ENCODE measurements at regions not wholly inside any gene's neighbourhood (a gene's known extent, or its start where the extent isn't known, plus 50 kb on each side); places are given as distances from the start of the nearest gene placed in this dataset.

DNA sequence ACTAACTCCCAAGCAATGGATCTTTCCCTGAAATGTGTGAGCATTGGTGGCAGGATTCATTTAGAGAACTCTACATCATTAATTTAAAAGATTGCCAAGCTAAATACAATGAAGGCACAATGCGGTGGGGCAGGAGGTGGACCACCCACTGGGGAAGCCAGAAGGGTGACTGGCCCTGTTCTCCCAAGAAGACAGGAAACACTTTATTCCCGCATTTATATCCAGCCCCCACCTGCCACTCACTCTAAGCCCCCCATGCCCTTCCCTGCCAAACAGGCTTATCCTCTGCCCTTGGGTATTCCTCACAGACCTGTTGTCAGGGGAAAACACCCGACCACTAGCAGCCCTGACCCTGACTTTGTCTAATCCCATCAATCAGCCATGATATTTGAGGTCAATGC lies 189.1 kb upstream of the UBL3 start:
- H3K27ac ChIP-seq (ENCODE audit: poor library complexity, severe bottlenecking): no peak overlapping the region
- DNase-seq (ENCODE audit: low spot score): no peak
- no peaks in the 10 kb centered on the region for H3K36me3 ChIP-seq (ENCODE audit: low read depth)
- no peaks in the 10 kb centered on the region for H3K9me3 ChIP-seq (ENCODE audit: severe bottlenecking)
- no peak for ATAC-seq (ENCODE audit: low read depth)
- no peaks in the 10 kb centered on the region for H3K27me3 ChIP-seq (ENCODE audit: insufficient read depth, poor library complexity, severe bottlenecking)
- no peaks in the 10 kb centered on the region for H3K4me1 ChIP-seq (ENCODE audit: insufficient read depth, poor library complexity, severe bottlenecking)
- H3K4me3 ChIP-seq (ENCODE audit: severe bottlenecking): no peak overlapping the region
- TF ChIP-seq, protein P1, sequence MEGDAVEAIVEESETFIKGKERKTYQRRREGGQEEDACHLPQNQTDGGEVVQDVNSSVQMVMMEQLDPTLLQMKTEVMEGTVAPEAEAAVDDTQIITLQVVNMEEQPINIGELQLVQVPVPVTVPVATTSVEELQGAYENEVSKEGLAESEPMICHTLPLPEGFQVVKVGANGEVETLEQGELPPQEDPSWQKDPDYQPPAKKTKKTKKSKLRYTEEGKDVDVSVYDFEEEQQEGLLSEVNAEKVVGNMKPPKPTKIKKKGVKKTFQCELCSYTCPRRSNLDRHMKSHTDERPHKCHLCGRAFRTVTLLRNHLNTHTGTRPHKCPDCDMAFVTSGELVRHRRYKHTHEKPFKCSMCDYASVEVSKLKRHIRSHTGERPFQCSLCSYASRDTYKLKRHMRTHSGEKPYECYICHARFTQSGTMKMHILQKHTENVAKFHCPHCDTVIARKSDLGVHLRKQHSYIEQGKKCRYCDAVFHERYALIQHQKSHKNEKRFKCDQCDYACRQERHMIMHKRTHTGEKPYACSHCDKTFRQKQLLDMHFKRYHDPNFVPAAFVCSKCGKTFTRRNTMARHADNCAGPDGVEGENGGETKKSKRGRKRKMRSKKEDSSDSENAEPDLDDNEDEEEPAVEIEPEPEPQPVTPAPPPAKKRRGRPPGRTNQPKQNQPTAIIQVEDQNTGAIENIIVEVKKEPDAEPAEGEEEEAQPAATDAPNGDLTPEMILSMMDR (IDR thresholded peaks at IDR 0.05; ENCODE audit: poor library complexity, severe bottlenecking): no peak

DNA sequence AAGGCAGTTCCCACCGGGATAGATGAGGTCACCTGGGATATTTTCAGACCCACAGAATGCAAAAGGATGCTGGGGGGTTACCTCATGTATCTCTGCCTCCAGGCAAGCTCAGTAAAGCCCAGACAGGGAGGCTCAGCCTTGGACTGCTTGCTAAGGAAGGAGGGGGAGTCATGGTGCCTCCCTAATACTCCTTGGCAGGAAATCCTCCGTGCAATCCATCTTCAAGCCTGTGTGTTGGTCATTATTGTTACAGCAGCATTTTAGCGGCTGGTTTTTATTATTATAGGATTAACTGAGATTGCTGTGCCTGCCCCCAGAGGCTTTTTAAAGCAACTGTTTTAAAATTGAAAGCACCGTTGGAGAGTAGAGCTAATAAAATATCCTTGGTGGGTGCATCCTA lies 188.5 kb upstream of the UBL3 start:
- no peak for ATAC-seq (ENCODE audit: low read depth)
- no peak for DNase-seq (ENCODE audit: low spot score)
- Histone ChIP-seq H3K36me3 (ENCODE audit: low read depth) (no peaks in the 10 kb centered on the region), H3K9me3 (ENCODE audit: severe bottlenecking) (no peaks in the 10 kb centered on the region), H3K27me3 (ENCODE audit: insufficient read depth, poor library complexity, severe bottlenecking) (no peaks in the 10 kb centered on the region), H3K4me1 (ENCODE audit: insufficient read depth, poor library complexity, severe bottlenecking) (no peaks in the 10 kb centered on the region), H3K27ac (ENCODE audit: poor library complexity, severe bottlenecking) (no peak overlapping the region), H3K4me3 (ENCODE audit: severe bottlenecking) (no peak overlapping the region)
- TF ChIP-seq, protein P1 (IDR thresholded peaks at IDR 0.05; ENCODE audit: poor library complexity, severe bottlenecking): no peak

DNA sequence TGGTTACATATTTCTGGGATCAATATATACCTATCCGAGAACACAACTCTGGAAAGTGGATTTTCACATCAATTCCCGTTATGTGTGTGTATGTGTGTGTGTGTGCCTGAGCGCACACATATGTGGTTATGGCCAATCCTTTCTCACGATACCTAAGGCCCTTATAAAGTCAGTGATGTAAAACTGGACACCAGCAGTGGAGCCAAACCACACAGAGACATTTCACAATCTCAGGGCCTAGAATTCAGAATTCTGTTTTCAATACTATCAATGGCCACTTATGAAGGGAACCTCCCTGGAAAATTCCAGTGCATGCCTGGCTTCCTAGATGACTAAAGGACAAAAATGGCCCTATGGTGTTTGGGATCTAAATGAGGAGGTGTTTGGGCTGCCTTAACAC lies 187.3 kb upstream of the UBL3 start:
- ATAC-seq (ENCODE audit: low read depth) (no peak), DNase-seq (ENCODE audit: low spot score) (no peak)
- no peaks in the 10 kb centered on the region for H3K9me3 ChIP-seq (ENCODE audit: severe bottlenecking)
- H3K27me3 ChIP-seq (ENCODE audit: insufficient read depth, poor library complexity, severe bottlenecking): no peaks in the 10 kb centered on the region
- no peaks in the 10 kb centered on the region for H3K4me1 ChIP-seq (ENCODE audit: insufficient read depth, poor library complexity, severe bottlenecking)
- H3K36me3 ChIP-seq (ENCODE audit: low read depth): no peaks in the 10 kb centered on the region
- TF ChIP-seq, protein P1 (IDR thresholded peaks at IDR 0.05; ENCODE audit: poor library complexity, severe bottlenecking): no peak
- no peak overlapping the region for H3K4me3 ChIP-seq (ENCODE audit: severe bottlenecking)
- no peak overlapping the region for H3K27ac ChIP-seq (ENCODE audit: poor library complexity, severe bottlenecking)

DNA sequence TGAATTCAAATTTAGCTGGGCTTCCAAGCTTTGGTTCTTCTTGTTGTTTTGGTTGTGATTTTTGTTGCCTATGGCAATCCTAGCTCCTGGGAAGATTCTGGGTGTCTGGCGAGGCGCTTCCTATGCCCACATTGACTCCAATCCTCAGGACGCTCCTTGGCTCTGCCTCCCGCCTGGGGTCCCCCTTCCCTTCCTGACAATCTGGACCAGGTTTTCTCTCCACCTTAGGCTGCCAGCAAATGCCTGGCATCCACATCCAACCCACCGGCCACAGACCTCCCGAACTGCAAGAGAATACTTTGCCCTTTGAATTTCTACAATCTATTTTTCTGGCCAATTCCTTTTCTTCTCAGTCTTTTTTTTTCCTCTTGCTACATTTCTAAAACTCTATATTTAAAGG lies 186.9 kb upstream of the UBL3 start:
- Histone ChIP-seq H3K4me1 (ENCODE audit: insufficient read depth, poor library complexity, severe bottlenecking) (no peaks in the 10 kb centered on the region), H3K27ac (ENCODE audit: poor library complexity, severe bottlenecking) (no peak overlapping the region), H3K9me3 (ENCODE audit: severe bottlenecking) (no peaks in the 10 kb centered on the region), H3K27me3 (ENCODE audit: insufficient read depth, poor library complexity, severe bottlenecking) (no peaks in the 10 kb centered on the region), H3K4me3 (ENCODE audit: severe bottlenecking) (no peak overlapping the region), H3K36me3 (ENCODE audit: low read depth) (no peaks in the 10 kb centered on the region)
- no peak for ATAC-seq (ENCODE audit: low read depth)
- TF ChIP-seq, protein P1 (IDR thresholded peaks at IDR 0.05; ENCODE audit: poor library complexity, severe bottlenecking): no peak
- DNase-seq (ENCODE audit: low spot score): no peak

DNA sequence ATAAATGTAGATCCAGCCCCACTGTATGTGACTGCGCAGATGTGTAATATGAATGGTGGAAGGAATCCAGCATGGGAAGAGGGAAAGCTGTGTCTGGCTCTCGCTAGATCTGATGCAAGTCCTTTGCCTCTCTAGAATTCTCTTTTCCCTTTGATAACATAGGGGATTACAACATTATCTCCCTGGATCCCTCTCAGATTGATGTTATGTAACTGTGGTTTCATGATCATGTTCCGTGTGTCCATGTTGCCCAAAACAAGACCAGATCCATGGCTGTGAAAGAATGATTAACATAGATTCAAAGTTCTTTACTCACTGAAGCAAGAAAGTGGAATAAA lies 184.0 kb upstream of the UBL3 start:
- Histone ChIP-seq H3K9me3 (ENCODE audit: severe bottlenecking) (no peaks in the 10 kb centered on the region), H3K27me3 (ENCODE audit: insufficient read depth, poor library complexity, severe bottlenecking) (no peaks in the 10 kb centered on the region), H3K27ac (ENCODE audit: poor library complexity, severe bottlenecking) (no peak overlapping the region), H3K36me3 (ENCODE audit: low read depth) (no peaks in the 10 kb centered on the region), H3K4me1 (ENCODE audit: insufficient read depth, poor library complexity, severe bottlenecking) (no peaks in the 10 kb centered on the region), H3K4me3 (ENCODE audit: severe bottlenecking) (no peak overlapping the region)
- no peak for DNase-seq (ENCODE audit: low spot score)
- ATAC-seq (ENCODE audit: low read depth): no peak
- TF ChIP-seq, protein P1 (IDR thresholded peaks at IDR 0.05; ENCODE audit: poor library complexity, severe bottlenecking): no peak

All from RWPE2 (cell line).